ENCODE measurements at regions not wholly inside any gene's neighbourhood (a gene's known extent, or its start where the extent isn't known, plus 50 kb on each side); places are given as distances from the start of the nearest gene placed in this dataset.

GRCh38 chr13:103157434-103158145 is 91.4 kb upstream of the SLC10A2 start:
- TF ChIP-seq CTCF (conservative IDR thresholded peaks at IDR 0.05 in 1 of 2, IDR thresholded peaks at IDR 0.05 in 1 of 2; ENCODE audit: extremely low read depth in 1 of 2, insufficient read depth in 1 of 2, low read depth in 1 of 2, low read length in 2 of 2): no peak
- no peak for TF ChIP-seq EZH2 (IDR thresholded peaks at IDR 0.05; ENCODE audit: borderline replicate concordance, low read length)

Data from mammary epithelial cell (primary cell).